ENCODE measurements at regions not wholly inside any gene's neighbourhood (a gene's known extent, or its start where the extent isn't known, plus 50 kb on each side); places are given as distances from the start of the nearest gene placed in this dataset.
A peak's percentile ranks its signal among the peaks of the same experiment; 100 is the strongest.

- Histone ChIP-seq H3K9me3 (ENCODE audit: control insufficient read depth, insufficient read depth, low read depth, low read length) (no peaks in the 10 kb centered on the region), H3K27ac (ENCODE audit: extremely low read depth, low read depth, low read length) (no peak overlapping the region), H3K4me3 (ENCODE audit: low read depth, low read length) (no peak overlapping the region), H3K4me1 (ENCODE audit: control insufficient read depth, insufficient read depth, low read length) (no peaks in the 10 kb centered on the region), H3K36me3 (ENCODE audit: control insufficient read depth in 2 of 2, insufficient read depth in 1 of 2, low read length in 2 of 2) (no peaks in the 10 kb centered on the region)
- TF ChIP-seq SETDB1 (IDR thresholded peaks at IDR 0.05; ENCODE audit: insufficient read length, low read length) (no peak), ZNF585B (tag by site-specific recombination; IDR thresholded peaks at IDR 0.05) (peak; percentile 68), GLI2 (tag by site-specific recombination; IDR thresholded peaks at IDR 0.05; ENCODE audit: borderline replicate concordance, low read depth) (no peak), SALL2 (tag by site-specific recombination; IDR thresholded peaks at IDR 0.05; ENCODE audit: borderline replicate concordance) (no peak), ZNF529 (tag by site-specific recombination; IDR thresholded peaks at IDR 0.05; ENCODE audit: insufficient replicate concordance) (no peak)
- ChIA-PET CTCF (no interaction called here), POLR2A (no interaction called here)
Measured at GRCh38 chr4:129676934-129677333, 581.0 kb downstream of the C4orf33 start.

DNA sequence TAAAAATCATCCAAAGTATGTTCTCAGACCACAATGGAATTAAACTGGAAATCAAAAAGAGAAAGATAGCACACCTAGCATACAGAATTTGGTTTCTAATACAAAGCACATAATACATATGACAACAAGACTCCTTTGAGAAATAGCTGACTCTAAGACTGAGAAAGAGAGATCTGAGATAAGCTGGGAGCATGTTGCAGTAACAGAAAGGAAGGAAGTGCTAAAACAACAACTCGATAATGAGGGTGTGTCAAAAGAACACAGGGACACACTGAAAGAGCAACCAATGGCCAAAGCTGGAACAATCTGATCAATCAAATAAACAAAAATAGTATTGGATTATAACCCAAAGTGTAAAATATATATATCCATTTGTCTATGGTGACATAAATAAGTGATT lies 586.6 kb downstream of the C4orf33 start:
- TF ChIP-seq ZNF133 (tag by site-specific recombination; IDR thresholded peaks at IDR 0.05): no peak
- no peak for TF ChIP-seq MEIS1 (CRISPR knock-in tag; IDR thresholded peaks at IDR 0.05; ENCODE audit: borderline replicate concordance)
- TF ChIP-seq ZNF843 (tag by site-specific recombination; IDR thresholded peaks at IDR 0.05): no peak
- TF ChIP-seq ZNF175 (tag by site-specific recombination; IDR thresholded peaks at IDR 0.05): no peak
- TF ChIP-seq, protein P1, sequence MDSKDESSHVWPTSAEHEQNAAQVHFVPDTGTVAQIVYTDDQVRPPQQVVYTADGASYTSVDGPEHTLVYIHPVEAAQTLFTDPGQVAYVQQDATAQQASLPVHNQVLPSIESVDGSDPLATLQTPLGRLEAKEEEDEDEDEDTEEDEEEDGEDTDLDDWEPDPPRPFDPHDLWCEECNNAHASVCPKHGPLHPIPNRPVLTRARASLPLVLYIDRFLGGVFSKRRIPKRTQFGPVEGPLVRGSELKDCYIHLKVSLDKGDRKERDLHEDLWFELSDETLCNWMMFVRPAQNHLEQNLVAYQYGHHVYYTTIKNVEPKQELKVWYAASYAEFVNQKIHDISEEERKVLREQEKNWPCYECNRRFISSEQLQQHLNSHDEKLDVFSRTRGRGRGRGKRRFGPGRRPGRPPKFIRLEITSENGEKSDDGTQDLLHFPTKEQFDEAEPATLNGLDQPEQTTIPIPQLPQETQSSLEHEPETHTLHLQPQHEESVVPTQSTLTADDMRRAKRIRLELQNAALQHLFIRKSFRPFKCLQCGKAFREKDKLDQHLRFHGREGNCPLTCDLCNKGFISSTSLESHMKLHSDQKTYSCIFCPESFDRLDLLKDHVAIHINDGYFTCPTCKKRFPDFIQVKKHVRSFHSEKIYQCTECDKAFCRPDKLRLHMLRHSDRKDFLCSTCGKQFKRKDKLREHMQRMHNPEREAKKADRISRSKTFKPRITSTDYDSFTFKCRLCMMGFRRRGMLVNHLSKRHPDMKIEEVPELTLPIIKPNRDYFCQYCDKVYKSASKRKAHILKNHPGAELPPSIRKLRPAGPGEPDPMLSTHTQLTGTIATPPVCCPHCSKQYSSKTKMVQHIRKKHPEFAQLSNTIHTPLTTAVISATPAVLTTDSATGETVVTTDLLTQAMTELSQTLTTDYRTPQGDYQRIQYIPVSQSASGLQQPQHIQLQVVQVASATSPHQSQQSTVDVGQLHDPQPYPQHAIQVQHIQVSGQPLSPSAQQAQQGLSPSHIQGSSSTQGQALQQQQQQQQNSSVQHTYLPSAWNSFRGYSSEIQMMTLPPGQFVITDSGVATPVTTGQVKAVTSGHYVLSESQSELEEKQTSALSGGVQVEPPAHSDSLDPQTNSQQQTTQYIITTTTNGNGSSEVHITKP (tag by site-specific recombination; IDR thresholded peaks at IDR 0.05): no peak
- no peak for TF ChIP-seq SP7 (tag by site-specific recombination; IDR thresholded peaks at IDR 0.05)
- TF ChIP-seq, protein P2, sequence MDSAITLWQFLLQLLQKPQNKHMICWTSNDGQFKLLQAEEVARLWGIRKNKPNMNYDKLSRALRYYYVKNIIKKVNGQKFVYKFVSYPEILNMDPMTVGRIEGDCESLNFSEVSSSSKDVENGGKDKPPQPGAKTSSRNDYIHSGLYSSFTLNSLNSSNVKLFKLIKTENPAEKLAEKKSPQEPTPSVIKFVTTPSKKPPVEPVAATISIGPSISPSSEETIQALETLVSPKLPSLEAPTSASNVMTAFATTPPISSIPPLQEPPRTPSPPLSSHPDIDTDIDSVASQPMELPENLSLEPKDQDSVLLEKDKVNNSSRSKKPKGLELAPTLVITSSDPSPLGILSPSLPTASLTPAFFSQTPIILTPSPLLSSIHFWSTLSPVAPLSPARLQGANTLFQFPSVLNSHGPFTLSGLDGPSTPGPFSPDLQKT (IDR thresholded peaks at IDR 0.05; ENCODE audit: borderline replicate concordance, low read depth, low read length): no peak
- no peak for TF ChIP-seq ZSCAN23 (tag by site-specific recombination; IDR thresholded peaks at IDR 0.05)
- TF ChIP-seq ZBTB49 (tag by site-specific recombination; IDR thresholded peaks at IDR 0.05; ENCODE audit: low read depth): no peak
- no peak for TF ChIP-seq ATF2 (tag by site-specific recombination; IDR thresholded peaks at IDR 0.05; ENCODE audit: low read depth)
- TF ChIP-seq ZNF223 (tag by site-specific recombination; IDR thresholded peaks at IDR 0.05): no peak
- TF ChIP-seq ZNF423 (tag by site-specific recombination; IDR thresholded peaks at IDR 0.05): no peak
- H3K36me3 ChIP-seq (ENCODE audit: control insufficient read depth in 2 of 2, insufficient read depth in 1 of 2, low read length in 2 of 2): no peaks in the 10 kb centered on the region
- no peak overlapping the region for H3K27ac ChIP-seq (ENCODE audit: extremely low read depth, low read depth, low read length)
- no peaks in the 10 kb centered on the region for H3K4me1 ChIP-seq (ENCODE audit: control insufficient read depth, insufficient read depth, low read length)
- H3K4me3 ChIP-seq (ENCODE audit: low read depth, low read length): no peak overlapping the region
- POLR2A ChIA-PET: no interaction called here
- CTCF ChIA-PET: no interaction called here
- no peaks in the 10 kb centered on the region for H3K9me3 ChIP-seq (ENCODE audit: control insufficient read depth, insufficient read depth, low read depth, low read length)

All from HEK293 (cell line).